Panc1 (cell line): ENCODE measurements at regions not wholly inside any gene's neighbourhood (a gene's known extent, or its start where the extent isn't known, plus 50 kb on each side); places are given as distances from the start of the nearest gene placed in this dataset.

Source experiments
- SIN3A ChIP-seq: IDR thresholded peaks from 2 replicates; pipeline ENCODE4 v1.6.1; 2012; ENCODE audit warnings: low read depth, mild to moderate bottlenecking, low read length, moderate library complexity, borderline replicate concordance; ENCODE audit not compliant: insufficient read depth
- TF ChIP-seq, protein P1 (sequence below): fragments of 450-650 bp; IDR thresholded peaks from 2 replicates; pipeline ENCODE4 v1.5.1; 2017; ENCODE audit warnings: mild to moderate bottlenecking

DNA sequence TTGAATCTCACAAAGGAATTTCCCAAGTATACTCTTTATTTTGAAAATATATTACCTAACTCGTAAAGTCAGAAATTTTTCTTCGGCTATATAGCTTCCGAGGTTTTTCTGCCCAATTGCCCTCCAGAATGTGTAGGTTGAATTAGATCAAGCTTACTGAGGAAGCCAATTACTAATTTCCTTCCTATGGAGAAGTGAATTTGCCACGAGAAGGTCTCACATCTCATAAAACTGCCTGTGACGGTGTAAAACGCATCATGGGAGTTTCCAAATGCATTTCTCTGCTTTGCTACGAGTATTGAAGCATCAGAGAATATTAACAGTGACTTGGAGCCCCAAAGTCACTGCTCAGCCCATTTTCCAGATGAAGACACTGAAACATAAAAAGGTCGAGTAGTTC lies 262.3 kb downstream of the PTBP2 start:
- TF ChIP-seq, protein P1, sequence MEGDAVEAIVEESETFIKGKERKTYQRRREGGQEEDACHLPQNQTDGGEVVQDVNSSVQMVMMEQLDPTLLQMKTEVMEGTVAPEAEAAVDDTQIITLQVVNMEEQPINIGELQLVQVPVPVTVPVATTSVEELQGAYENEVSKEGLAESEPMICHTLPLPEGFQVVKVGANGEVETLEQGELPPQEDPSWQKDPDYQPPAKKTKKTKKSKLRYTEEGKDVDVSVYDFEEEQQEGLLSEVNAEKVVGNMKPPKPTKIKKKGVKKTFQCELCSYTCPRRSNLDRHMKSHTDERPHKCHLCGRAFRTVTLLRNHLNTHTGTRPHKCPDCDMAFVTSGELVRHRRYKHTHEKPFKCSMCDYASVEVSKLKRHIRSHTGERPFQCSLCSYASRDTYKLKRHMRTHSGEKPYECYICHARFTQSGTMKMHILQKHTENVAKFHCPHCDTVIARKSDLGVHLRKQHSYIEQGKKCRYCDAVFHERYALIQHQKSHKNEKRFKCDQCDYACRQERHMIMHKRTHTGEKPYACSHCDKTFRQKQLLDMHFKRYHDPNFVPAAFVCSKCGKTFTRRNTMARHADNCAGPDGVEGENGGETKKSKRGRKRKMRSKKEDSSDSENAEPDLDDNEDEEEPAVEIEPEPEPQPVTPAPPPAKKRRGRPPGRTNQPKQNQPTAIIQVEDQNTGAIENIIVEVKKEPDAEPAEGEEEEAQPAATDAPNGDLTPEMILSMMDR: no peak
- no peak for TF ChIP-seq SIN3A
